Keratinocyte (primary cell): ENCODE measurements at regions not wholly inside any gene's neighbourhood (a gene's known extent, or its start where the extent isn't known, plus 50 kb on each side); places are given as distances from the start of the nearest gene placed in this dataset.

Source experiments
- DNase-seq: peaks from one replicate; pipeline ENCODE4 v3.0.0-alpha.2; 2011; ENCODE audit warnings: low read depth, missing footprints, low spot score
- FAIRE-seq: peaks from 2 replicates; lab custom pipeline; 2011; peaks lifted over from hg19 to GRCh38; lab: Jason Lieb, UNC
- H2AFZ ChIP-seq: 2 replicates; pipeline ENCODE4 v1.6.0; 2012; ENCODE audit warnings: low read length, control low read depth, inconsistent platforms; ENCODE audit not compliant: control insufficient read depth
- H3K27ac ChIP-seq: 2 replicates; pipeline ENCODE4 v1.5.1; 2011; ENCODE audit warnings: low read length; ENCODE audit not compliant: control insufficient read depth, insufficient read depth
- H3K27me3 ChIP-seq: 3 replicates; pipeline ENCODE4 v1.6.0; 2011; ENCODE audit warnings: low read length; ENCODE audit not compliant: control insufficient read depth, insufficient read depth; ENCODE audit errors: extremely low read depth
- H3K36me3 ChIP-seq, 2 experiments: 2 replicates in 1 of 2; 3 replicates in 1 of 2; pipeline ENCODE4 v1.5.1; 2011; ENCODE audit warnings: low read length in 2 of 2, mild to moderate bottlenecking in 1 of 2; ENCODE audit not compliant: control insufficient read depth in 2 of 2, insufficient read depth in 2 of 2; ENCODE audit errors: extremely low read depth in 1 of 2
- H3K4me1 ChIP-seq: 3 replicates; pipeline ENCODE4 v1.5.1; 2011; ENCODE audit warnings: low read length; ENCODE audit not compliant: control insufficient read depth, insufficient read depth; ENCODE audit errors: extremely low read depth
- H3K4me2 ChIP-seq: 3 replicates; pipeline ENCODE4 v1.6.0; 2011; ENCODE audit warnings: low read depth, low read length; ENCODE audit not compliant: control insufficient read depth, insufficient read depth; ENCODE audit errors: extremely low read depth
- H3K4me3 ChIP-seq, 3 experiments: fragments of 200-600 bp in 1 of 3; sonication (generic) in 1 of 3; 2 replicates in 2 of 3; 3 replicates in 1 of 3; pipeline ENCODE4 v1.5.1; 2011 to 2016; ENCODE audit warnings: low read length in 3 of 3, mild to moderate bottlenecking in 3 of 3, control low read depth in 2 of 3, inconsistent platforms in 1 of 3, low read depth in 1 of 3, mixed read lengths in 1 of 3, mixed run types in 1 of 3, moderate library complexity in 1 of 3; ENCODE audit not compliant: control insufficient read depth in 2 of 3, insufficient read depth in 2 of 3; ENCODE audit errors: extremely low read depth in 1 of 3
- H3K79me2 ChIP-seq: 2 replicates; pipeline ENCODE4 v1.6.0; 2012; ENCODE audit warnings: low read length; ENCODE audit not compliant: control insufficient read depth, insufficient read depth
- H3K9ac ChIP-seq: 3 replicates; pipeline ENCODE4 v1.6.0; 2011; ENCODE audit warnings: low read length; ENCODE audit not compliant: control insufficient read depth, insufficient read depth; ENCODE audit errors: extremely low read depth
- H3K9me1 ChIP-seq: 3 replicates; pipeline ENCODE4 v1.6.0; 2011; ENCODE audit warnings: low read length; ENCODE audit not compliant: control insufficient read depth, insufficient read depth; ENCODE audit errors: extremely low read depth
- H3K9me3 ChIP-seq: 2 replicates; pipeline ENCODE4 v1.5.1; 2012; ENCODE audit warnings: low read depth, low read length; ENCODE audit not compliant: control insufficient read depth
- H4K20me1 ChIP-seq: 3 replicates; pipeline ENCODE4 v1.6.0; 2011; ENCODE audit warnings: low read length; ENCODE audit not compliant: control insufficient read depth, insufficient read depth; ENCODE audit errors: extremely low read depth
- EZH2 ChIP-seq: IDR thresholded peaks from one replicate; pipeline ENCODE4 v1.6.1; 2012; ENCODE audit warnings: inconsistent platforms, mild to moderate bottlenecking, low read length, moderate library complexity
- dilution Hi-C: fragments of 300-500 bp; cut with MboI; formaldehyde crosslinking; loops from one replicate; pipeline ENCODE4 v1.7.0; 2020; ENCODE audit warnings: low sequenced_read_pairs; ENCODE audit not compliant: extremely low pct_ligation_motif_present
- TF ChIP-seq, protein P1 (sequence below), 3 experiments: IDR thresholded peaks in 1 of 3; conservative IDR thresholded peaks in 1 of 3; optimal IDR thresholded peaks in 1 of 3; 2 replicates in 2 of 3; 3 replicates in 1 of 3; pipeline versions ENCODE3 to v1.5.1; 2011; ENCODE audit warnings: low read length in 3 of 3, mild to moderate bottlenecking in 3 of 3, moderate library complexity in 2 of 3, control low read depth in 1 of 3, inconsistent platforms in 1 of 3; ENCODE audit not compliant: insufficient read depth in 2 of 3; ENCODE audit errors: extremely low read depth in 1 of 3

GRCh38 chr7:46215987-46216567 is 295.0 kb upstream of the IGFBP3 start:
- peaks cover 18% of the 10 kb centered on the region for H3K4me1 ChIP-seq
- no peak overlapping the region for H3K4me3 ChIP-seq
- TF ChIP-seq EZH2 = no peak
- TF ChIP-seq, protein P1, sequence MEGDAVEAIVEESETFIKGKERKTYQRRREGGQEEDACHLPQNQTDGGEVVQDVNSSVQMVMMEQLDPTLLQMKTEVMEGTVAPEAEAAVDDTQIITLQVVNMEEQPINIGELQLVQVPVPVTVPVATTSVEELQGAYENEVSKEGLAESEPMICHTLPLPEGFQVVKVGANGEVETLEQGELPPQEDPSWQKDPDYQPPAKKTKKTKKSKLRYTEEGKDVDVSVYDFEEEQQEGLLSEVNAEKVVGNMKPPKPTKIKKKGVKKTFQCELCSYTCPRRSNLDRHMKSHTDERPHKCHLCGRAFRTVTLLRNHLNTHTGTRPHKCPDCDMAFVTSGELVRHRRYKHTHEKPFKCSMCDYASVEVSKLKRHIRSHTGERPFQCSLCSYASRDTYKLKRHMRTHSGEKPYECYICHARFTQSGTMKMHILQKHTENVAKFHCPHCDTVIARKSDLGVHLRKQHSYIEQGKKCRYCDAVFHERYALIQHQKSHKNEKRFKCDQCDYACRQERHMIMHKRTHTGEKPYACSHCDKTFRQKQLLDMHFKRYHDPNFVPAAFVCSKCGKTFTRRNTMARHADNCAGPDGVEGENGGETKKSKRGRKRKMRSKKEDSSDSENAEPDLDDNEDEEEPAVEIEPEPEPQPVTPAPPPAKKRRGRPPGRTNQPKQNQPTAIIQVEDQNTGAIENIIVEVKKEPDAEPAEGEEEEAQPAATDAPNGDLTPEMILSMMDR (optimal IDR thresholded peaks at IDR 0.05 in 1 of 3, IDR thresholded peaks at IDR 0.05 in 1 of 3, conservative IDR thresholded peaks at IDR 0.05 in 1 of 3; ENCODE audit: extremely low read depth in 1 of 3, insufficient read depth in 2 of 3, low read length in 3 of 3) = no peak
- dilution Hi-C loops = no loop called here
- no peak overlapping the region for H3K4me2 ChIP-seq
- H2AFZ ChIP-seq = no peak overlapping the region
- H3K79me2 ChIP-seq = no peaks in the 10 kb centered on the region
- no peak overlapping the region for H3K9ac ChIP-seq
- H3K27me3 ChIP-seq = no peaks in the 10 kb centered on the region
- H3K9me1 ChIP-seq = no peaks in the 10 kb centered on the region
- no peaks in the 10 kb centered on the region for H3K9me3 ChIP-seq
- DNase-seq (no peak), FAIRE-seq (no peak)
- H3K36me3 ChIP-seq = no peaks in the 10 kb centered on the region
- H4K20me1 ChIP-seq = no peaks in the 10 kb centered on the region
- no peak overlapping the region for H3K27ac ChIP-seq

DNA sequence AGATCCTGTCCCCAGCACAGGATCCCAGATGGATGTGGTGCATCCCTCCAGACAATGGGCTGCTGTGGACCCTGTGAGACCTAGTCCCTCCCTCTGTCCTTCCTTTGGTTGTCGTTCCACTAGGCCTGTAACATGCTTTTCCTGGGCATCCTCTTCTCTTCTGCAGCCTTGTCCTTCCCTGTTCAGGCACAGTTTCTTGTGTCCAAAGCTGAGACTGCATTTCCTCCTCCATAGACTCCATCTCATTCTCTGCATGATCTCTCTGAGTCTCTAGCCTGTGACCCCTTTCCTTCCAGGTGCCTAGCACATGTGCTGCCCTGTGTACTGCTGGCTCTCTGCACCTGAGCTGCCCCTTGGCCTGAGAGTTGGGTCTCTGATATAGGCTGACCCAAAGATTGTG is 293.5 kb upstream of the IGFBP3 start:
- no peak overlapping the region for H3K4me3 ChIP-seq
- dilution Hi-C loops = no loop called here
- no peak overlapping the region for H2AFZ ChIP-seq

More for the DNA sequence above, 293.5 kb upstream of the IGFBP3 start:
- Histone ChIP-seq H3K36me3 (no peaks in the 10 kb centered on the region), H3K9me1 (no peaks in the 10 kb centered on the region), H3K4me1 (peaks cover 4% of the 10 kb centered on the region), H4K20me1 (no peaks in the 10 kb centered on the region), H3K79me2 (no peaks in the 10 kb centered on the region), H3K27me3 (no peaks in the 10 kb centered on the region), H3K4me2 (no peak overlapping the region), H3K27ac (no peak overlapping the region), H3K9me3 (no peaks in the 10 kb centered on the region), H3K9ac (no peak overlapping the region)
- TF ChIP-seq, protein P1 (optimal IDR thresholded peaks at IDR 0.05 in 1 of 3, IDR thresholded peaks at IDR 0.05 in 1 of 3, conservative IDR thresholded peaks at IDR 0.05 in 1 of 3; ENCODE audit: extremely low read depth in 1 of 3, insufficient read depth in 2 of 3, low read length in 3 of 3) = no peak
- no peak for TF ChIP-seq EZH2
- DNase-seq = no peak
- FAIRE-seq = no peak
